GM21619 (cell line): ENCODE measurements at regions not wholly inside any gene's neighbourhood (a gene's known extent, or its start where the extent isn't known, plus 50 kb on each side); places are given as distances from the start of the nearest gene placed in this dataset.

Experiments
- ATAC-seq: cut with Tn5 transposase; IDR thresholded peaks from one replicate; pipeline ENCODE4 v1.9.1; 2021; ENCODE audit not compliant: unreplicated experiment

DNA sequence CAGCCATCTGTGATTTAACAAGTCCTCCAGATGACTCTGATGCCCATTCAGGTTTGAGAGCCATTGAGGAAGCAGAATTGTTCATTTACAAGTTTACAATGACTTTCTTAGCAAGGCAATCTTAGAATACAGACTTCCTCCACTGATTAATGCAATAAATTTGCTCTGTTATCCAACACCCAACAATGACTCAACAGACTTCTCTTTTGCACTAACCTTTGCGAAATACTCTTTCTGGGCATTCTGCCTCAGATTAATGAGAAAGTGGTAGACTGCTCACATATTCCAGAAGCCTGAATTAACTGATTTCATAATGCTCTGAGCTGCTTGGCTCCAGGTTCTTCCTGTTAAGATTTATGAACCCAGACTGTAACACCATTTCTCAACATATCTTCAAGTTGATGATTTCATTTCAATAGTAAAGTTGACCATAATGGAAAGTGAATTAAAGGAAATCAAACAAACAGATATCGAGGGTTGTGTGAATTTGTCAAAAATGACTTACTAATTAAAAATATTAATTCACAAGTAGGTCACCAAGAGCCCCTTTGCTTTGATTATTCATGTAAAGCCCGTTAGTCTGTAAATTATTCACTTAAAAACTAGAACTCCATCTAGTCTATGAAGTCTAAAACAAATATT is 70.5 kb upstream of the BLID start:
- no peak for ATAC-seq

- no peak for ATAC-seq
Observed at GRCh38 chr11:122183933-122184332, 67.9 kb upstream of the BLID start.

GRCh38 chr11:122181893-122182292 is 65.9 kb upstream of the BLID start:
- ATAC-seq: no peak

GRCh38 chr11:122181372-122181771 is 65.4 kb upstream of the BLID start:
- no peak for ATAC-seq

GRCh38 chr11:122179961-122180834 is 64.2 kb upstream of the BLID start:
- no peak for ATAC-seq

GRCh38 chr11:122178795-122179194 is 62.8 kb upstream of the BLID start:
- no peak for ATAC-seq

DNA sequence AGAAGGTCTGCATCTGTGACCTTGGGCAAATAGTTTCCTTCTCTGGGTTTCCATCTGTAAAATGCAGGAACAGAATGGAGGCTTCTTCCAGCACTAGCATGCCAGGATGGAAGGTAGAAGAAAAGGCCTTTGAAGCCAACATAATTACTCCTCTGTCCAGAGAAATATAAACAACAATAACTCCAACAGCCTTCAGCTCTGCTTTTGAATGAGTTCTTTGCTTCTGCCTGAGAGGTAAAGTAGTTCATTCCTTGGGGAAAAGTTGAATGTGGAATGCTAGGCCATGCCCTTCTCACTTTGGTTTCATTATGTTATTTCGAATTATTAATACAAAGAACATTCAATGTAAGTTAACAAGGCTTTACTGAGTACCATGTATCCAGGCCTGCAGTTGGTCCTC is 61.2 kb upstream of the BLID start:
- no peak for ATAC-seq

DNA sequence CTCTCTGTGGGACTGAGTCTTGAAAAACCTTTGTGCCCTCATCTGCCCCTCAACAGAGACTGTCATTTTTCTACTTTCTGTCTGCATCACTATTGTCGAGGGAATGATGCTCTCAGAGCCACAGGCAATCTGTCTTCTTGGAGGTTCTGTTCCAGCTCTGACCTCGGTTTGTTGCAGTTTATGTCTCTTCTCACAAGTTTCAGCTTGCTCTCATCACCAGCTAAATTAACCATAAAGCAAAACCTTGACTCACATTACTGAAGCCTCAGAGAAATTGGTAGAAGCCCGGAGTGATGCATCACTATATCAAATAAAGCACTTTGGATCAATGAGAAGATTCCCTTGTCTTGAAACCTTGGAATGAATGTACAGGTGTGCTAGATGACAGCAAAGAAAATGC is 60.6 kb upstream of the BLID start:
- no peak for ATAC-seq

- ATAC-seq: no peak
Observed at GRCh38 chr11:122175306-122175705, 59.3 kb upstream of the BLID start.

DNA sequence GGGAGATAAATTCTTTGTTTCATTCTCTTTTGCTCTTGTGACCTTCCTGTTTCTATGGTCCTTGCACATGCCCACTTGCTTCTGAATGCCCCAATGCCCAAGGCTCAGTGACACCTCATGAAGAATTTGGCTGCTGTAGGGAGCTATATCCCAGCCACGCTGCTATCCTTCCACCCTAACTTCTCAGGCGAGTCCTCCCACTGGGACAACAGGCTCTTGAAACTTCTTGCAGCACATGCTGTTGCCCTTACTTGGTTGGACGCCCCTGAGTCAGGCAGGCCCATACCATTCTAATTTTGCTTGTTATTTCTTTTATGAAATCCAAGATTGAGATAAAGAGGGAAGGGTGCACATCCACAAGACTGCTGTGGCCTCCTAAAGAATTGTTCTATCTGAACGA is 57.6 kb upstream of the BLID start:
- no peak for ATAC-seq

- no peak for ATAC-seq
Observed at GRCh38 chr11:122173074-122173450, 57.0 kb upstream of the BLID start.

DNA sequence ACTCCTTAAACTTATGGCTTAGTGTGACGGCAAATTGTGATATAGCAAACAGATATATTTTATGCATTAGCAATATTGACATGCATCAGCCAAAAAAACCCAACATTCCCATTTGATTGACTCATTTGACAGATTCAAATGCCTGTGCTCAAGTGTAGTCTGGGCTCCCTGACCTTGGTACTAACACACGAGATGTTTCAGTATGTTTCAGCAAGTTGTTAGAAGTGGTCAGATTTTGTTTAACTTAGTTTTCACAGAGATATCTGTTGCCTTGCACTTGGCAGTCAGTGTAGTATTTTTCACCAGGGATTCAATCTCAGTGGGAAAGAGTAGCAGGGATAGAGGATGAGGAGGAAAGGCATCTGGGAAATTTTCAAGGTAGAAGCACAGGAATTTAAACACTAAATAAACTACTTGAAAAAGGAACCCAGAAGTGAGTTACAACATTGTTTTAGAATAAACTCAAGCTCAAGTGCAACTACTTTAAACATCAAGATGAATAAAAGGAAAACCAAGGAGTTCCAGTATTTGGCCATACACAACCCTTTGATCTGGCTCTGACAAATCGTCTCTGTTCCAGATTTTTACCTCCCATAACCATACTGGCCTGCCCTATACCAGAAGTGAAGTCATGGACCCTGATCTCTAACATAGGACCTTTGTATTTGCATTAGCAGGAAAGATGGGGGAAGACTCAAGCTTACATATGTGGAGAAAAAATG is 56.5 kb upstream of the BLID start:
- no peak for ATAC-seq

- no peak for ATAC-seq
Observed at GRCh38 chr11:122170815-122171475, 54.9 kb upstream of the BLID start.

GRCh38 chr11:122168218-122168617 is 52.2 kb upstream of the BLID start:
- ATAC-seq: no peak

- no peak for ATAC-seq
Observed at GRCh38 chr11:122167100-122167499, 51.1 kb upstream of the BLID start.

DNA sequence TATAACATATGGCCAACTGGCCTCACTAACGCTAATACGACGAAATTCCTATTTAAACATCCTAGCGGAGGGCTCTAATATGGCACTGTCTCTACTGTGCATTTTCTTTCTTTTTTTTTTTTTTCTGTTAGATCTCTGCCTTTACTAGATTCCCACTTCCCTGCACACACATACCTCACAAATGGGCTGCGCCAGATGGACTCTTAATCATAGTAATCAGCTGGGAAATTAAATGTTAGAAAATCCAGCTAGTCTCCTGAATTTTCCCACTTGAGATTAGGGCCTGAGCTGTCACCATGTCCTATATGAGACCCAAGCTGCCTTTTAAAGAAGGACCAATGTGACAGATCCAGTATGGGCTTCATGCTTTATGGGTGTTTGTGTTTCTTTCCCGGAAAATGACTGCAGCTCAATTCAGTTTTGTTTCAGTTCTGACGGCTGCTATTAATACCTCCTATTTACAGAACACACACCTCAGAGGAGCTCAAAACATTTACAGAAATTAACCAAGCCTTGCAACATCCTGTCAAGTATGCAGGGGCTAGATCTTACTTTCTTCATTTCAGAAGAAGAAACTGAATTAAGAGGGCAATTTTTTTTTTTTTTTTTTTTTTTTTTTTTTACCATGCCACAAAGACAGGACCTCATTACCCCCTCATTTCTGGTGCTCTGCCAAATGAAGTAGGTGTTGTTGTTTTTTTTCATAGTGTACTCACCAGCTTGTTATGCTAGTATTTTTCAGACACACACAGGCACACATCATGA is 49.8 kb upstream of the BLID start:
- ATAC-seq: no peak
